Body of pancreas (tissue), 4 donors: ENCODE measurements at regions not wholly inside any gene's neighbourhood (a gene's known extent, or its start where the extent isn't known, plus 50 kb on each side); places are given as distances from the start of the nearest gene placed in this dataset. TPM values are rescaled to one million over a fixed set of nuclear protein-coding genes. Genes with fewer than 3 reads are reported as not detected.

Source experiments
- ATAC-seq: fragments of 150-250 bp; one replicate; pipeline ENCODE4 v1.9.1; 2016
- DNase-seq, 4 donors: peaks; one replicate each; pipeline ENCODE4 v3.0.0-alpha.2; 2019
- H3K27ac ChIP-seq, 4 donors: fragments of 200-600 bp; sonication (generic); 1 replicate in 3 of 4; 2 replicates in 1 of 4; pipeline versions ENCODE4 v1.5.1 to v1.6.1; 2016 to 2019; ENCODE audit warnings: mild to moderate bottlenecking in 1 of 4, mixed read lengths in 1 of 4, moderate library complexity in 1 of 4
- H3K27me3 ChIP-seq, 2 donors: fragments of 200-600 bp; sonication (generic); one replicate each; pipeline ENCODE4 v1.6.0; 2016; ENCODE audit warnings: mild to moderate bottlenecking in 1 of 2
- H3K36me3 ChIP-seq, 2 donors: fragments of 200-600 bp; sonication (generic); replicated peaks in 1 of 2; 2 replicates each; pipeline ENCODE4 v1.5.1; 2016; ENCODE audit warnings: low read depth in 2 of 2; ENCODE audit not compliant: insufficient read depth in 1 of 2
- H3K4me1 ChIP-seq: fragments of 200-600 bp; sonication (generic); one replicate; pipeline ENCODE4 v1.6.0; 2016
- H3K4me3 ChIP-seq, 2 donors: fragments of 200-600 bp; sonication (generic); 1 replicate in 1 of 2; 2 replicates in 1 of 2; pipeline ENCODE4 v1.5.1; 2016 to 2019
- H3K9me3 ChIP-seq, 3 donors: fragments of 200-600 bp; sonication (generic); 1 replicate in 2 of 3; 2 replicates in 1 of 3; pipeline ENCODE4 v1.5.1; 2016
- POLR2A ChIP-seq, 3 donors: fragments of 450-650 bp; IDR thresholded peaks; one replicate each; pipeline ENCODE4 v1.6.1; 2016; ENCODE audit warnings: antibody characterized with exemption in 3 of 3, mild to moderate bottlenecking in 2 of 3
- WGBS, 2 donors: methylation state at CpG; one replicate each; pipeline ENCODE4 v1.1.5; 2017; 5-methylcytosine and 5-hydroxymethylcytosine counted together
- intact Hi-C: fragments of 100-400 bp; cut with DNase I; formaldehyde crosslinking; loops from one replicate; pipeline ENCODE4 v1.15.1; 2023
- small RNA-seq: library from RNA; depleted of rRNA; stranded (forward); fragments of <200 nt; gene quantifications from one replicate; pipeline ENCODE3, GENCODE V24; 2016
- TF ChIP-seq, protein P1 (sequence below), 7 experiments: fragments of 450-650 bp in 4 of 7; fragments of 200-600 bp in 3 of 7; sonication (generic) in 3 of 7; IDR thresholded peaks; one replicate each; pipeline ENCODE4 v1.5.1; 2016 to 2019; ENCODE audit warnings: antibody characterized with exemption in 7 of 7

DNA sequence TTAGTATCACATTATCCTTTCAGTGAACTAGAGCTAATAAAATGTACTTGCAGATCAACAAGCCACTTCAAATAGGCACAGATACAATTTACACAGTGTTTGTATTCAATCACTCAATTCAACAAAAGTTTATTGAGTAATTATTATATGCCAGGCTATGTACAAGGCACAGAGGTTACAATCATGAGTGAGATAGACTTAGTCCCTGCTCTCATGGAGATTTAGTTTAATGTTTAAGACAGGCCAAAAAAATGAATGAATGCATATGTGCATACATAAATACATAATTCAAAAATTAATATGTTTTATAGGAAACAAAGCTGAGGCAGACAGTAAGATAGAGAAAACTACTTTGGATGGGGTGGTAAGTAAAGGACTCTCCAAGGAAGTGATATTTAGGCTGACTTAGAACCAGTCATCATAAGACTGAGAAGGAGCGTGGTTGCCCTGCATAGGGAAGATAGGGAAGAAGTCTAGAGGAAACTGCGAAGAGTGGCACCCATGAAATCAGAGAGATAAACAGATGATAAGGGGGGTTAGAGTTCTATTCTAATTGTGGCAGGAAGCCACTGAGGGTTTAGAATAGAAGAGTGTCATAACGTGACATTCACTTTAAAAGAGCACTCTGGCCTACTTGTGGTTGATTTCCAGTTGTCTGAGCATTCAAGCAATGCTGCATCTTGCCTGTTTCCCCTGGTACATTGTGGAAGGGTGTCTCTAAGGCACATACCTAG, 49.7 kb upstream of the GRAMD2B start:
- Histone ChIP-seq H3K36me3 (no peaks in the 10 kb centered on the region), H3K27me3 (no peaks in the 10 kb centered on the region), H3K4me1 (peaks cover 59% of the 10 kb centered on the region), H3K9me3 (no peaks in the 10 kb centered on the region), H3K27ac (no peak overlapping the region), H3K4me3 (no peak overlapping the region)
- TF ChIP-seq, protein P1, sequence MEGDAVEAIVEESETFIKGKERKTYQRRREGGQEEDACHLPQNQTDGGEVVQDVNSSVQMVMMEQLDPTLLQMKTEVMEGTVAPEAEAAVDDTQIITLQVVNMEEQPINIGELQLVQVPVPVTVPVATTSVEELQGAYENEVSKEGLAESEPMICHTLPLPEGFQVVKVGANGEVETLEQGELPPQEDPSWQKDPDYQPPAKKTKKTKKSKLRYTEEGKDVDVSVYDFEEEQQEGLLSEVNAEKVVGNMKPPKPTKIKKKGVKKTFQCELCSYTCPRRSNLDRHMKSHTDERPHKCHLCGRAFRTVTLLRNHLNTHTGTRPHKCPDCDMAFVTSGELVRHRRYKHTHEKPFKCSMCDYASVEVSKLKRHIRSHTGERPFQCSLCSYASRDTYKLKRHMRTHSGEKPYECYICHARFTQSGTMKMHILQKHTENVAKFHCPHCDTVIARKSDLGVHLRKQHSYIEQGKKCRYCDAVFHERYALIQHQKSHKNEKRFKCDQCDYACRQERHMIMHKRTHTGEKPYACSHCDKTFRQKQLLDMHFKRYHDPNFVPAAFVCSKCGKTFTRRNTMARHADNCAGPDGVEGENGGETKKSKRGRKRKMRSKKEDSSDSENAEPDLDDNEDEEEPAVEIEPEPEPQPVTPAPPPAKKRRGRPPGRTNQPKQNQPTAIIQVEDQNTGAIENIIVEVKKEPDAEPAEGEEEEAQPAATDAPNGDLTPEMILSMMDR (IDR thresholded peaks at IDR 0.05), result no peak
- no peak for TF ChIP-seq POLR2A (IDR thresholded peaks at IDR 0.05)
- ATAC-seq (no peak), DNase-seq (no peak)
- intact Hi-C loops, result no loop called here
- WGBS, 2 donors, result 58 to 69% methylated on average over 3 of the region's 3 CpGs

Small RNAs in the stretch of these regions (small RNA-seq; reads per million reads assigned to genes)
- gene HMGB1P22 (not detected), gene RN7SKP117 (not detected)
